ENCODE measurements at regions not wholly inside any gene's neighbourhood (a gene's known extent, or its start where the extent isn't known, plus 50 kb on each side); places are given as distances from the start of the nearest gene placed in this dataset.

DNA sequence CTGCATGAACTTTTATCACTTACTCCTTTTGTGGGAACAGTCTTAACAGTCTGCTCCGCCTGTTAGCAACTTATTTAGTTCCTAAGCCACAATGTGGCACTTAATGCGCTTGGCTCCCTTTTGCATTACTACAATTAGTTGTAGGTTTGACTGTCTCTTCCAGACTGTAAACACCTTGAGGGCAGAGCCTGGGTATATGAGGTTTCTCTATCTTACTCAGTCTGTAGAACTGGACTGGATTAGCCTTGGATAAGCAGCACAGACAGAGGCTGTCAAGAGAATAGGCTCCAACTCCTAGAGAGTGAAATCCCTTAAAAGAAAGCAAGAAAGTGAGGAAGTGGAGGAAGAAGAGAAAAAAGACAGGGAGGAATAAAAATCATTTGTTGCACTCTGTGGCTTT lies 268.3 kb upstream of the MAF start:
- POLR2A ChIA-PET: no interaction called here

DNA sequence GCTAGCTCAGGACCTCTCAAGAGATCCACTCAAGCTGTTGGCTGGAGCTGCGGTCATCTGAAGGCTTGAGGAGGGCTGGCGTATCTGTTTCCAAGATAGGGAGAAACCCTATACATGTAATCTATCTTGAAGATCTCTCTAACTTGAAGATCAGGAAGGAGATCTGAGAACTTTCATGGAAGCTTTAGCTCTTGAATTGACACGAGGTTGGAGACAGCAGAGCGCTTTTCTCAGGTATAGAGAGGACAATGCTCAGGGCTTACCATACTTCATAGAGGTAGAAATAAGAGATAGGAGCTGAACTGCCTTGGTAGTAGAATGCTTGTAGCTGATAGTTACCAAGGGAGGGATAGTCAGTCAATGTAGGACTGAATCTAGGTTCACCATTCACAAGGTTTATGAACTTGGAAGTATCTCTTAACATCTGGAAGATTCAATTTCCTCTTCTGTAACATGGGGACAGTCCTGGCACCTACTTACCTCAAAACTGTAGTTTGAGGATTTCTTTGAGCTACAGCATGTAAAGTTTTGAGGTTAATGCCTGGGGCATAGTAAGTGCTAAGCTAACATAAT lies 267.0 kb upstream of the MAF start:
- intact Hi-C loops (cut with micrococcal nuclease) (no loop called here), dilution Hi-C loops (cut with MboI; ENCODE audit: extremely low pct_ligation_motif_present, low sequenced_read_pairs) (no loop called here)
- H3K9me1 ChIP-seq (replicated peaks; ENCODE audit: control insufficient read depth, extremely low read depth, insufficient read depth, low read length): no peaks in the 10 kb centered on the region
- BruUV-seq (replicated peaks): no TSS peak
- H3K9ac ChIP-seq (replicated peaks; ENCODE audit: extremely low read depth, insufficient read depth, low read length): no peak overlapping the region
- ChIA-PET POLR2A (no interaction called here), CTCF (no interaction called here)
- peaks cover 4% of the 10 kb centered on the region for H3K9me3 ChIP-seq (replicated peaks; ENCODE audit: control insufficient read depth, insufficient read depth, low read length)
- FAIRE-seq (no peak), DNase-seq (ENCODE audit: low read depth, low spot score) (no peak)
- no peak overlapping the region for H2AFZ ChIP-seq (ENCODE audit: low read depth, low read length)
- no peaks in the 10 kb centered on the region for H4K20me1 ChIP-seq (replicated peaks; ENCODE audit: control insufficient read depth, extremely low read depth, insufficient read depth, low read length)
- TF ChIP-seq FOS (IDR thresholded peaks at IDR 0.05; ENCODE audit: borderline replicate concordance, insufficient read depth, low read length) (no peak), GATA2 (IDR thresholded peaks at IDR 0.05; ENCODE audit: insufficient read depth, insufficient read length, low read depth, low read length) (no peak), MYC (IDR thresholded peaks at IDR 0.05; ENCODE audit: low read depth, low read length) (no peak), JUN (IDR thresholded peaks at IDR 0.05; ENCODE audit: borderline replicate concordance, insufficient read depth, insufficient read length, low read depth) (no peak)
- TF ChIP-seq, protein P1, sequence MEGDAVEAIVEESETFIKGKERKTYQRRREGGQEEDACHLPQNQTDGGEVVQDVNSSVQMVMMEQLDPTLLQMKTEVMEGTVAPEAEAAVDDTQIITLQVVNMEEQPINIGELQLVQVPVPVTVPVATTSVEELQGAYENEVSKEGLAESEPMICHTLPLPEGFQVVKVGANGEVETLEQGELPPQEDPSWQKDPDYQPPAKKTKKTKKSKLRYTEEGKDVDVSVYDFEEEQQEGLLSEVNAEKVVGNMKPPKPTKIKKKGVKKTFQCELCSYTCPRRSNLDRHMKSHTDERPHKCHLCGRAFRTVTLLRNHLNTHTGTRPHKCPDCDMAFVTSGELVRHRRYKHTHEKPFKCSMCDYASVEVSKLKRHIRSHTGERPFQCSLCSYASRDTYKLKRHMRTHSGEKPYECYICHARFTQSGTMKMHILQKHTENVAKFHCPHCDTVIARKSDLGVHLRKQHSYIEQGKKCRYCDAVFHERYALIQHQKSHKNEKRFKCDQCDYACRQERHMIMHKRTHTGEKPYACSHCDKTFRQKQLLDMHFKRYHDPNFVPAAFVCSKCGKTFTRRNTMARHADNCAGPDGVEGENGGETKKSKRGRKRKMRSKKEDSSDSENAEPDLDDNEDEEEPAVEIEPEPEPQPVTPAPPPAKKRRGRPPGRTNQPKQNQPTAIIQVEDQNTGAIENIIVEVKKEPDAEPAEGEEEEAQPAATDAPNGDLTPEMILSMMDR (IDR thresholded peaks at IDR 0.05; ENCODE audit: extremely low read depth in 1 of 2, insufficient read depth in 1 of 2, low read depth in 1 of 2, low read length in 2 of 2): no peak
- H3K4me3 ChIP-seq (replicated peaks in 1 of 3; ENCODE audit: insufficient read depth in 1 of 3, low read depth in 1 of 3, low read length in 3 of 3): no peak overlapping the region
- no peaks in the 10 kb centered on the region for H3K27me3 ChIP-seq (ENCODE audit: control insufficient read depth in 2 of 2, insufficient read depth in 2 of 2, low read length in 2 of 2)
- H3K27ac ChIP-seq (ENCODE audit: insufficient read depth, low read depth, low read length): no peak overlapping the region
- H3K79me2 ChIP-seq (ENCODE audit: control insufficient read depth, insufficient read depth, low read length): no peaks in the 10 kb centered on the region
- H3K4me2 ChIP-seq (ENCODE audit: insufficient read depth, low read length): no peak overlapping the region
- H3K4me1 ChIP-seq (ENCODE audit: control insufficient read depth, extremely low read depth, insufficient read depth, low read length): no peaks in the 10 kb centered on the region
- no peaks in the 10 kb centered on the region for H3K36me3 ChIP-seq (ENCODE audit: control insufficient read depth in 2 of 2, extremely low read depth in 1 of 2, insufficient read depth in 2 of 2, low read length in 2 of 2)

More for the DNA sequence above, 268.3 kb upstream of the MAF start:
- FAIRE-seq (no peak), DNase-seq (ENCODE audit: low read depth, low spot score) (no peak)
- CTCF ChIA-PET: no interaction called here
- Histone ChIP-seq H3K36me3 (ENCODE audit: control insufficient read depth in 2 of 2, extremely low read depth in 1 of 2, insufficient read depth in 2 of 2, low read length in 2 of 2) (no peaks in the 10 kb centered on the region), H3K9me3 (replicated peaks; ENCODE audit: control insufficient read depth, insufficient read depth, low read length) (peaks cover 4% of the 10 kb centered on the region), H3K4me2 (ENCODE audit: insufficient read depth, low read length) (no peak overlapping the region), H3K4me3 (replicated peaks in 1 of 3; ENCODE audit: insufficient read depth in 1 of 3, low read depth in 1 of 3, low read length in 3 of 3) (no peak overlapping the region), H3K4me1 (ENCODE audit: control insufficient read depth, extremely low read depth, insufficient read depth, low read length) (no peaks in the 10 kb centered on the region), H3K9me1 (replicated peaks; ENCODE audit: control insufficient read depth, extremely low read depth, insufficient read depth, low read length) (no peaks in the 10 kb centered on the region), H3K79me2 (ENCODE audit: control insufficient read depth, insufficient read depth, low read length) (no peaks in the 10 kb centered on the region), H2AFZ (ENCODE audit: low read depth, low read length) (no peak overlapping the region), H3K27me3 (ENCODE audit: control insufficient read depth in 2 of 2, insufficient read depth in 2 of 2, low read length in 2 of 2) (no peaks in the 10 kb centered on the region), H3K9ac (replicated peaks; ENCODE audit: extremely low read depth, insufficient read depth, low read length) (no peak overlapping the region), H4K20me1 (replicated peaks; ENCODE audit: control insufficient read depth, extremely low read depth, insufficient read depth, low read length) (no peaks in the 10 kb centered on the region), H3K27ac (ENCODE audit: insufficient read depth, low read depth, low read length) (no peak overlapping the region)
- TF ChIP-seq POLR2AphosphoS5 (IDR thresholded peaks at IDR 0.05; ENCODE audit: insufficient read depth, low read depth, low read length): no peak
- BruUV-seq (replicated peaks): no TSS peak
- intact Hi-C loops (cut with micrococcal nuclease): no loop called here
- dilution Hi-C loops (cut with MboI; ENCODE audit: extremely low pct_ligation_motif_present, low sequenced_read_pairs): no loop called here

All from endothelial cell of umbilical vein (primary cell).